GM12873 (cell line): ENCODE measurements at regions not wholly inside any gene's neighbourhood (a gene's known extent, or its start where the extent isn't known, plus 50 kb on each side); places are given as distances from the start of the nearest gene placed in this dataset.

ENCODE experiments used
- TF ChIP-seq, protein P1 (sequence below): IDR thresholded peaks from 2 replicates; pipeline ENCODE4 v1.5.1; 2012; ENCODE audit warnings: low read depth, mild to moderate bottlenecking, moderate library complexity, low read length, control low read depth; ENCODE audit not compliant: insufficient read depth; ENCODE audit errors: missing control alignments

DNA sequence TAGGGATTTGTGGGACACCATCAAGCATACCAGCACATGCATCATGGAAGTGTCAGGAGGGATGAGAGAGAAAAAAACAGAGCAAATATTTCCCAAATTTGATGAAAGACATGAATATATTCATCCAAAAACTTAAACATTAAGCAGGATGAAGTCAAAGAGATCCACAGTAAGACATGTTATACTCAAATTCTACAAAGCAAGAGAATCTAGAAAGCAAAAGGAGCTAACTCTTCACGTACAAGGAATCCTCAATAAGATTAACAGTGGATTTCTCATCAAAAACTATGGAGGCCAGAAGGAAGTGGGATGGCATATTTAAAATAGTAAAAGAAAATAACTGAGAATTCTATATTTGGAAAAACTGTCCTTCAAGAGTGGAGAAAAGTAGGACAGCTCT lies 374.8 kb downstream of the ZFHX3 start:
- TF ChIP-seq, protein P1, sequence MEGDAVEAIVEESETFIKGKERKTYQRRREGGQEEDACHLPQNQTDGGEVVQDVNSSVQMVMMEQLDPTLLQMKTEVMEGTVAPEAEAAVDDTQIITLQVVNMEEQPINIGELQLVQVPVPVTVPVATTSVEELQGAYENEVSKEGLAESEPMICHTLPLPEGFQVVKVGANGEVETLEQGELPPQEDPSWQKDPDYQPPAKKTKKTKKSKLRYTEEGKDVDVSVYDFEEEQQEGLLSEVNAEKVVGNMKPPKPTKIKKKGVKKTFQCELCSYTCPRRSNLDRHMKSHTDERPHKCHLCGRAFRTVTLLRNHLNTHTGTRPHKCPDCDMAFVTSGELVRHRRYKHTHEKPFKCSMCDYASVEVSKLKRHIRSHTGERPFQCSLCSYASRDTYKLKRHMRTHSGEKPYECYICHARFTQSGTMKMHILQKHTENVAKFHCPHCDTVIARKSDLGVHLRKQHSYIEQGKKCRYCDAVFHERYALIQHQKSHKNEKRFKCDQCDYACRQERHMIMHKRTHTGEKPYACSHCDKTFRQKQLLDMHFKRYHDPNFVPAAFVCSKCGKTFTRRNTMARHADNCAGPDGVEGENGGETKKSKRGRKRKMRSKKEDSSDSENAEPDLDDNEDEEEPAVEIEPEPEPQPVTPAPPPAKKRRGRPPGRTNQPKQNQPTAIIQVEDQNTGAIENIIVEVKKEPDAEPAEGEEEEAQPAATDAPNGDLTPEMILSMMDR = no peak

GRCh38 chr16:72666267-72666666 lies 381.7 kb downstream of the ZFHX3 start:
- TF ChIP-seq, protein P1 = no peak

GRCh38 chr16:72665701-72666100 lies 382.2 kb downstream of the ZFHX3 start:
- TF ChIP-seq, protein P1 = no peak

DNA sequence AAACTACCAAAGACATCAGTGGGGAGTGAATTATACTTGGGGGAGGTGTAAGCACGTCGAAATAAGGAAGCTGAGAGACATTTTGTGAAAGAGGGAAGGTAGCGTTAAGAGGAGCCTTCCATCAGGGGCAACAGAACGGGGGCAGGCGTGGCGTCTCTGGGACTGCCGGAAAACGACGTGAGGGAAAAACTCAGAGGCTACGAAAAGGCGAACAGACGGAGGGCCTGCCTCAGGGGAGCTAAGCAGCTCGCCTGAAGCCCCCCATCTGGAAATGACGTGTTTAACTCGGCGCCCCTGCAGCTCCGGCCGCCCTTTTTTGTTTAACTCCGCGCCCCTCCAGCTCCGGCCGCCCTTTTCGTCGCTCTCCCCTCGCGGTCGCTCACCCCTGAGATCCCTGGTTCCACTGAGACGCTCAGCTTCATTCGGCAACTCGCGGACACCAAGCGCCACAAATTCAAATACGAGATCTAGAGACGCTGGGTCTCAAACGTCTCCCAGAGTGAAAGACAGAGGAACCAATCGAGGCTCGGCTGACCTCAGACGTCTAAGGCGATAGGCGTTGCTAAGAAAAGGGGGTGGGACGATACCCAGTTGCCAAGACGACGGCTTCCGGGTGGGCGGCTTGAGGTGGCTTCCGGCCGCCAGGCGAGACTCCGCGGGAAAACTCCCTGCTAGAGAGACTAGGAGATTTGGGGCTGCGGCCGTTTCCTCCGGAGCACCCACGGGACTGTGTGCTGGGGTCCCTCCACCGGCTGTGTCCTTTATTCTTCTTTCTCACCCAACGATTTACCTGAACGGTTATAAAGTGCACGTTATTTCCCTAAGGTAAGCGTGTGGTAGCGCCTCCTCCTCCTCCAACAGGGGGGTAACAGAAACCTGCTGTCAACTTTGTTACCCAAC lies 383.2 kb downstream of the ZFHX3 start:
- TF ChIP-seq, protein P1 = no peak

GRCh38 chr16:72664056-72664508 lies 383.8 kb downstream of the ZFHX3 start:
- TF ChIP-seq, protein P1 = no peak

GRCh38 chr16:72658888-72659717 lies 388.8 kb downstream of the ZFHX3 start:
- TF ChIP-seq, protein P1 = no peak

- TF ChIP-seq, protein P1 = no peak
Observed at GRCh38 chr16:72657791-72658190, 390.1 kb downstream of the ZFHX3 start.
